NCI-H226 (cell line): ENCODE measurements at regions not wholly inside any gene's neighbourhood (a gene's known extent, or its start where the extent isn't known, plus 50 kb on each side); places are given as distances from the start of the nearest gene placed in this dataset.
A peak's percentile ranks its signal among the peaks of the same experiment; 100 is the strongest.

Source experiments
- DNase-seq: peaks from one replicate; pipeline ENCODE4 v3.0.0-alpha.2; 2015

DNA sequence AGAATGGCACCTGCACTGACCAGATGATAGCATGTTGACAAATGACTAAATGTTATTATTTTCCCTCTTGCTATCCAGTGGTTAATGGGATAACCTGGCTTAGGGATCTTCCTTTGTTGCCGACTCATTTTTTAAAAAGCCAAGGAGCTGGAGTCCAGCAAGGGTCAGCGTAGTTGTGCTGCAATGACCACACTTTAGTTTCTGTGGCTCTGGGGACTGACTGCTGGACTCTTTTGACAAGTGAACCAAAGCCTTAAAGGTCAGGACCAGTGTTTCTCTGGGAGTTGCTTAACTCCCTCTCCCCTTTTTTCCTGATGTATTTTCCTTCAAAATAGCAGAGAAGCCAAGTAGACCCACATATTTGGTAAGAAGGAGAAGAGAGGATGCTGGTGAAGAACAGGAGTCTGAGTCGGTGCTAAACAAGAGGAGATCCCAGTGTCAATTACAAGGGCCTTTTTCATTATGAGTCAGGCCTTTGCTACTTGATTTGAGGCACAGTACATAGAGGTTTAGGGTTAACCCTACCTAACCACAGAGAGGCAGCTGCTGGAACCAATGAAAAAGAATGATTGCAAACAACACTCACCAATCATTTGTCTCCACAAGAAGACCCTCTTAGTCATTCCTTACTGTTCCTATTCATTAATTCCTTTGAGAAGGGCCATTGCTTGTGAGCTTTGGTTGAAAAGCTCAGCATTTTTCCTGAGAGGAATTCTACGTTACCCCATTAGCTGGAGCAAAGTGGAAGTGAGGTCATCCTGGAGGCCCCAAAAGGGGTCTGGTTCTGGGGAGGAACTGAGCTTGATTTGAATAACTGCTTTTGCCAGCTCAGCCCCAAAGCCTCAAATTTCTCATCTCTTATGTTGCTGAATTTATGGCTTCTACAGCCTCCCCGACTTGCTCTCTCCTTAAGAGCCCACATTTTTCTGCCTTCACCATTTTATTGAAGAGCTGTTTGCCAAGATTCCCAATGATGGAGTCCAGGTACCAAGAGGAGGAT is 137.6 kb upstream of the HNMT start:
- DNase-seq = no peak

DNA sequence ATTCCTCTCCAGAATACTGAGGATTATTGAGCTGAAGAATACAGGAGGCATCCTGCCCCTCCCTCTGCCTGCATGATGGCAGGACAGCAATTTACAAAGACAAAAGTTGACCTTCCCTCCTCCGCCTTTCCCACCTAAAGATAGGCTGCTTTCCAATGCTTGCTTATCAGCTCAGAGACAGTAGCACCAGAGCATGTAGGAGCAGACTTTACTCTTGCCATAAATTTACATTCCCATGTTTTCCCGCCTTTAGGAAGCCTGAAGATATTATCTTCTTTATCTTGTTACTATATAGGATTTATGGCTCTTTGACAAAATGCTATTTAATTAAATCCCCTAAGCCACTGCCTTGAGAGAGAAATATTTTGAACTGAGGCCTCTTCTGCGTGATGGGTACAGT is 135.6 kb upstream of the HNMT start:
- DNase-seq = no peak

DNA sequence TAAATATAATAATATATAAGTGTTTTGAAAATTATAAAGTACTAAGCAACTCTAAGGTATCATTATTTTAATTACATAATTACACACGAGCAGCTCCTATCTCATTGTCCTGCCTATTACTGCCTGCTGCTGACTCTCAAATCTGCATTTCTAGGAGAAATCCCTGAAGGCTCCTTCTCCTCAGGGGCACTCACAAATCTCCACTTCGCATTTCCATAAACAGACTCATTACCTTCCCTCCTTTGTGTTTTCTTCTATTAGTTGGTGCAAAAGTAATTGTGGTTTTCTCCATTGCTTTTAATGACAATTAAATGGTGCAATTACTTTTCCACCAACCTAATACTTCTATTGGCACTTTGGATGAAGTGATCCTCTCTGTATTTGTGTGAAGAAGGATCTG is 135.0 kb upstream of the HNMT start:
- DNase-seq = no peak

DNA sequence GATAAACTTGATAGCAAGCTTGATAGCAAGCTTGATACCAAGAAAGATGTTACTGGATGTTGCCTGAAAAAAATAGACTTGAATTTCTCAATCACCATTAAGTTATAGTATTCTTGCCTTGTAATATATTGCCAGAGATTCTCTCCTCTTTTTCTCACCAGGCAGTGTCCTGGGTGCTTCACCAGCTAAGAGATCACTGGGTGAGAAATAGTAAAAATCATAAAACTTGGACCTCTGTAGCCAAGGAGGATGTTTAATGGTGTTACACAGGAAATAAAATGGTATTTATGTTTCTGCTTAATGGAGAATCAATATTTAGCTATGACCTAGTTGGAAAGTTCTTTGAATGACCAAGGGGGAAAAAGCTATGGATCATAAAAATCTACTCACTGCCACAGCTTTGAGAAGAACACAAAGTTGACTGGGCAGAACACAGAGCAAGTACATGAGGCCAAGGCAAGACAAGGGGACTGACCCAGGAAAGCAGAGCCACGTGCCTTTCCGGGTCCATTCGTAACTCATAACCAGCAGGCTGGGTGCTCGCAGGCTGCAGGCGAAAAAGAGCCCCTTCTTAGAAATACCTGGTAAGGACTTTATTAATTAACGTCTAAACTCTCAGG is 129.4 kb upstream of the HNMT start:
- no peak for DNase-seq

DNA sequence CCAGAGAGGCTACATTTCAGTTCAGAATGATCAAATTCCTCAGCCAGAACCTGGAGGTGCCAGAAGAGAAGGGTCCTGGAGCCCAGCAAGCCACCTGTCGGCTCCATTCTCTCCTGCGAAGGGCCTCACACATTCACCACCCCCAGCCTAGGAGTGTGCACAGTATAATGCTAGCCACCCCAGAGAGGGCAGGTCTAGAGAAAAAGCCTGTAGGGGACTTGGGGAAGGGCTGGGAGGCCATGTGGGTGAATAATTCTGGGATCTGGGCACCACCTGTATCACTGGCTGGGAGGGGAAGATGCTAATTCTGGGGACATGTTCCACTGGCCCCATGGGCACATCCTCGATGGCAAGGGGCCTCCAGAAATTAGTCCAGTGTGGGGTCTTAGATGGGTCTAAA is 127.6 kb upstream of the HNMT start:
- no peak for DNase-seq

DNA sequence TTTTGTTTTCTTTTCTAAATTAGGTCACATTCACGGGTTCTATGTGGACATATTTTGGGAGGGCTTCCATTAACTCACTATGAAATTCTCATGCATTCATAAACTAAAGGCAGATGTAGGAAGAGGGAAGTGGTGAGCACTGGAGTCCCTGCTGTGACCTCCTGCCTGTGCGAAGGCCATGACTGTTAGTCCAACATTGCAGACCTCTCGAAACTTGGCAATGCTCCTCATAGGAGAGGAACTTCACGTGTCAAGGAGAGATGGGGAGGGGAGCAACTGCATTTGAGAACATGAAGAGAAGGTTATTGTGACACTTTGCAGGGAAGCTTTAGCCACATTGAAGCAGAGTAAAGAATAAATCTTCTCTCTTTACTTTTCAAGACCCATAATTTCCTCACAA is 126.4 kb upstream of the HNMT start:
- no peak for DNase-seq

DNA sequence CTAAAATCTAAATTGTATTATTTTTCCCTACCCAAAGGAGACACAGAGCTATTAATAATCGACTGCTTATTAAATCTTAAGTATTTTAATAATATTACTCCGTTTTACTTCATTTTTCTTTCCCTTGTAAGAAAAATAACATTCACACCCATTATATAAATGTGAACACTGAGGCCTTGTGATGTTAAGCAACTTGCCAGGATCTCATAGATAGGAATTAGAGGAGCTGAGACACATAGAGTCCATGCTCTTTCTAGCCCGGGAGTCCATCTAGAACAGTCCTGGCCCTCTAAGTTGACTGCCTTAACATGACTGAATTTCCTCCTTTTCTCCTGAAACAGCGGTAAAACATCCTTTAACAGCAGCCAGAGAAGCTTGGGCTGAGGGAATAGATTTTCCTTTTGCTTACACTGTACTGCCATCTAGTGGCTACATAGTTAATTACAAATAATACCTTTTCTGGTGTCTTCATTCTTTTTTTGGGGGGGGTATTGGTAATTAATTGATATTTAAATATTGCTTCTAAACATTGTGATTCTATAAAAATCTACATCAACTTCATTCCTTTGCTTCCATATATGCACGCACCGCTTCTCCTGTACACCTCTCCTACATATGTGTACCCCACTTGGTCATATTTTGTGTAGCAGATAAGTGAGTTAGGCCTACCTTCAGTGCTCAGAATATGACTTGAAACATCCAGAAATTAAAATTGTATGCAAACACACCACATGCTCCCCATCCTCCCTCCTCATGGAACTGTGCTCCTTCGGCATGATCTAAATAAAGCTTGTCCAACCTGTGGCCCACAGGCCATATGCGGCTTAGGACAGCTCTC is 125.8 kb upstream of the HNMT start:
- DNase-seq = no peak

DNA sequence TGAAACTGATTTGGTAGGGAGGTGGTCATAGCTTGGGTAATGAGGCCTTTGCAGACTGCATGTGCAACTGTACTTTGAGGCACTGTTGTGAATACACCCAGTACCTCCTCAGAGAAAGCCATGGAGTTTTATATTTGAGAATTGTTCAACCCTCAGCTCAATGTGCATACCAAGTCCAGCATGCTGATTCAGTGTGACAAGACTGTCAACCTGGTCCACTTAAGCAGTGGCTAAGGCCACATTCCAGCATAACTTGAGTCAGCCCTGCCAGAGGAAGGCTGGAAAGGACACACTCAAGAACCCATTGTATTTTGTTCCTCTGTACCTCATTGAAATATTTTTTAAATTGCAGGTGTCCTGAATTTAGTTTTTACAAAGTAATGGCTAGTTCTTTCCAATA is 121.8 kb upstream of the HNMT start:
- no peak for DNase-seq

DNA sequence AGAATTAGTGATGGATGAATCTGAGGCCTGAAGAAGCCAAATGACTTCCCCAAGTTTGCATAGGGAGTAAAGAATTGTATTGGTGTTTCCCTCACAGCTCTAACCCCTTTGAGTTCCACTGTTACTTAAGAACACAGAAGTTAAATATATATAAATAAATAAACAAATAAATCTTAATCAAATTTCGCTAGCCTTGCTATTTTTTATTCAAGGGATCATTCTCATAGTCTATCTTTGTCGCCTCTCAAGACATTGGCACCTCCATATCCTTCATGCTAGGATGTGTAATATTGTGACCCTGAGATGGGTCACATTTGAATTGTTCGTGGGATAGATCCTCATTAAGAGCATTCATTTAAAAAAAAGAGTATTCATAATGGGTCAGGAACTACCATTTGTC is 121.3 kb upstream of the HNMT start:
- no peak for DNase-seq

DNA sequence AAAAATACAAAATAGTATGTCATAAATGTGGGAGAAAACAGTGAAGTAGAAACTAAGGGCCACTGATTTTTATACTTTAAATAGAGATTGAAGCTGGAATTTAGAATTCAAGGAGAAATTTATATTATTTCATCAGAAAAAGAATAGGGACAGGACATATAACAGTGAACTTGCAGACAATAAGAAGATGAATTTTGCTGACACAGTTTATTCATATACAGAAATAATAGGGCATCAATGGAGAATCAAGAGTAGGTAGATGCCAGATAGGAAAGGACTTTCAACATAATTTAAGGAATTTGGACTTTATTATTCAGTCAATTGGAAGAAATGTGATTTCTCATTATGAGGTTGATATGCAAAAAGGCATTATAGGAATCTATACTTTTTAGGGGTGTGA is 118.9 kb upstream of the HNMT start:
- DNase-seq = no peak

DNA sequence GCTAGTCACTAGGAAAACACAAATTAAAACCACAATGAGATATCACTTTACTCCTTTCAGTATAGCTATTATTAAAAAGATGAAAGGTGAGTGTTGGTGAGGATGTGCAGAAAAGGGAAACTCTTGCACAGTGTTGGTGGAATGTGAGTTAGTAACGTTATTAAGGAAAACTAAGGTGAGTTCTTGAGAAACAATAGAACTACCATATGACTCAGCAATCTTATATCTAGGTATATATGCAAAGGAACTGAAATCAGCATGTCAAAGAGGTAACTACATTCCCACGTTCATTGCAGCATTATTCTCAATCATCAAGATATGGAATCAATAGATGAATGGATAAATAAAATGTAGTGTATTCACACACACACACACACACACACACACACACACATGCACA is 117.3 kb upstream of the HNMT start:
- DNase-seq = no peak

DNA sequence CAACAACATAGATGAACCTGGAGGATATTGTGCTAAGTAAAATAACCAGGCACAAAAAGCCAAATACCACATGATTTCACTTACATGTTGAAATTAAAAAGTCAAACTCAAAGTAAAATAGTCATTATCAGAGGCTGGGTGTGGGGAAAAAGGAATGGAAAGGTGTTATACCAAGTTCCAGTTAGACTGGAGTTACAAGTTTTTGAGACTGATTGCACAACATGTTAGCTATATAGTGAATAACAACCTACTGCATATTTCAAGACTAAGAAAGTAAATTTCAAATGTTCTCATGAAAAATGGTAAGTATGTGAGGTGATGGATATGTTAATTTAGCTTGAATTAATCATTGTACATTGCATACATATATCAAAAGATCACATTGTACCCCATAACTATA is 116.8 kb upstream of the HNMT start:
- DNase-seq = no peak

DNA sequence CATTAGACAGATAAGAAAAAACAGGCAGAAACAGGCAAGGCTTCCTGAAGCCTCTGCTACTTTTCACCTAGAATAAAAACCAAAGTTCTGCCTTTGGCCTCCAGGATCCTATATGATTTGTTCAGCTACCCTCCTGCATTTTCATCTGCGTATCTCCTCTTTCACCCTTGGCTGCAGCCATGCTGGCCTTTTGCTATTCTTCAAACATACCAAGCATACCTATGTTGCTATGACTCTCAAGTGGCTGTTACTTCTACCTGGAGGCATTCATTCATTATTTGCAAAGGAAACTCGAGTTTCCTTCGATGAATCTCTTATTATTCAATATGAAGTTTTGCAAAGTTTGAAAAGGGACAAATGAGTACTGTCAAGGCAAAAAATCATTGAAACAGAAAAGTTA is 106.4 kb upstream of the HNMT start:
- DNase-seq = no peak

DNA sequence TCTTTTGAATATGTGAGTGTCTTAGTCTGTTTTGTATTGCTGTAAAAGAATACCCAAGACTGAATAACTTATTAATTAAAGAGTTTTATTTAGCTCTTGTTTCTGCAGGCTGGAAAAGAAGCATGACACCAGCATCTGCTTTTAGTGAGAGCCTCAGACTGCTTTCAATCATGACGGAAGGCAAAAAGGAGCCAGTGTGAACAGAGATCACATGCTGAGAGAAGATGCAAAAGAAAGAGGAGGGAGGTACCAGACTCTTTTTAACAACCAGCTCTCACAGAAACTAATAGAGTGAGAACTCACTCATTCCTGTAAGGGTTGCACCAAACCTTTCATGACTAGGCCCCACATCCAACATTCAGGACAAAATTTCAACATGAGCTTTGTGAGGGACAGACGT is 101.6 kb upstream of the HNMT start:
- DNase-seq = no peak

DNA sequence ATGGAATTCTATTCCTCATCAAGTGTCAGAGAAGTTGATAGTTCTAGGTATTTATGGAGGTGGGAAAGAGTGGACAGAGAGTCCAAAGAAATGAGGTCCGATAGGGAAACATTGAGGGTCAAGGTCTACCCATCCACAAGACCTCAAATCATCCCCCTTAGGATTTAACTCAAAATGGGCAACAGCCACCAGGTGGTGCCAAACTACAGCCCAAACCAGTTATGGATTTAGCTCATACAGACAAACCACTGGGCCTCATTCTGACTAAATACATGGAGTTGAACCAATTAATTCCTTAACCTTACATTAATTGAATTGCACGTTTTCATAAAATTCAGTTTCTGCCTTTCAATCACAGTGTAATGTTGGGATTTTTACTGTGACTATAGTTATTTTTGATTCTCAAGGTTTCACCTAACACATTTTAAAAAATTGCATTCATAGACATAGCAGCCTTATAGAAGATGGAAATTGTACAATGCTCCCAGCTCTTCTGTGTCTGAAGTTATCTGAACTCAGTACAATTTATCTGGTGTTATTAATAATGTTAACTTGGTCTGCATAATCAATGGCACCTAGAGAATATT is 98.2 kb upstream of the HNMT start:
- DNase-seq = peak; percentile 32

DNA sequence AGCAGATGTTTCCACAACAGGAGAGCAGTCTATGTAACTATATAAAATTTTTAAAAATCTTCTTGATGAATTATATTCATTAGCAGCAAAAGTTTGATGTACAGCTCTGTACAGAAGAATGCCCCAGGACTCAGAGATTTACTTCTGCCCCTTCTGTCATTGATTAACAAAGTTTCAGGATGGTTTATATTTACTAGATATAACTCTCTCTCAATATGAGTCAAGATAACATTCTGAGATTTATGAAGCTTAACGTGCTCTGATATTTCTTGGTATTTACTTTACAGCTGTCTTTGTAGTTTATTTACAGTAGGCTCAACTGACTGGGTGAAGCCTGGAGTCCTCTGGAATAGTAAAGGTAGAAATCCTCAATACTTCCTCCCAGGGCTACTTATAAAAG is 93.6 kb upstream of the HNMT start:
- no peak for DNase-seq

DNA sequence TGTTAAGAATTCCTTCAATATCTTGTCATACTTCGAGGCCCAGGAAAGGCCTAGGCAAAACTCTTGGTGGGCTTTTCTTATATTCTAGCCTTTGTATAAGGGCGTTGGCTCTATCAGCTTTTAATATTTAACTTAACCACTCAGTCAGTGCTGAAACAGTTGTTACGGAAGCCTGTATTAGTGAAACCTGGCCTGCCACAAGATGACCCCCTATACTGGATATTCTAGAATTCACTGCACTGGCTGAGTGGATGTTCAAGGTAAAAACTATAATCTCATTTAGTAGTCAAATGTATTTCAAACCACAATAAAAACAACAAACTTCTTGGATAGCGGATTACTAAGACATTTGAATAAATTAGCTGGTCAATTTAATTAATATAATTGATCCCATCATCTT is 91.7 kb upstream of the HNMT start:
- DNase-seq = no peak

DNA sequence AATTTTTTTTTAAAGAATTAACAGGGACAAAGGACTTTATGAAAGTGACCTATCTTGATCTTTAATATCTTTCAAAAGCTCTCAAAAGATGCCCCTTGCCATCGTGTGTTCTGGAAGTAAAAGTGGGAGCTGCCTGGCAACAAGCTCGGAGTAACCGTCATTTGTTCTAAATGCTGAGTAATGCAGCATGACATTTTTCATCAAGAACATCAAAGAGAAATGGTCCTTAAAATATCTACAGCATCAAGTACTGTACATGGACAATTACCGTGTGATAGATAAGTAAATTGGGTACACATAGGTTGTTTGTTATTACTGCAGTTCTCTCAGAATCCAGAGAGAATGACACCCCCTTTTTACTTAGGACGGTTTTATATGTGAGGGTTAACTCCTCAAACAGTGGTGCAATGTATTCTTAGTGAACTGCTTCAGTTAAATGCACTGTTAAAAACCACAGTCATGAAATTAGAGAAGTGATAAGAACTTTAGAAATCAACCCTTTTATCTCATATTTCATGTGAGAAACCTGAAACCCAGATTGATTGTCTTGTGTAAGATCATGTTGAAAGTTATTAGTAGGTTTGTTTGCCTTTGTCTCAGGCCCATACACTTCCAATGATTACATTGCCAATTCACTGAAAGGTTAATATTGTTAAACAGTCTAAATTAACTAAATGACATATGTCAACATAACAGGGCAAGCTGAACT is 90.6 kb upstream of the HNMT start:
- no peak for DNase-seq

DNA sequence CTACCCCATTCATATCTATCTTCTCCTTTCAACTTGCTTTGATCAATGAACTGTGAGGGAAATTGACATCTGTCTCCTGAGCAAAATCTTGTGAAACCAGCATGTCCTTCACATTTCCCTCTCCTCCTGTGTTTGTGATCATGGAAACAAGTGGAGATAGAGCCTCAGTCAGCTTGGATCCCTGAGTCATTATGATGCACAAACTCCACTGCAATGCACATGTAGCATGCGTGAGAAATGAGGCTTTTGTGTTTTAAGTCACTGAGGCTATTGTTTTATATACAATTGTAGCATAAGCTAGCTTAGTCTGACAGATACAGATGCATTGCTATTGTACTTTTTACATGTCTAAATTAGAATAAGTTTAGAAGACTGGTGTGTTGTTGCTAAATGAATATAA is 85.2 kb upstream of the HNMT start:
- no peak for DNase-seq

DNA sequence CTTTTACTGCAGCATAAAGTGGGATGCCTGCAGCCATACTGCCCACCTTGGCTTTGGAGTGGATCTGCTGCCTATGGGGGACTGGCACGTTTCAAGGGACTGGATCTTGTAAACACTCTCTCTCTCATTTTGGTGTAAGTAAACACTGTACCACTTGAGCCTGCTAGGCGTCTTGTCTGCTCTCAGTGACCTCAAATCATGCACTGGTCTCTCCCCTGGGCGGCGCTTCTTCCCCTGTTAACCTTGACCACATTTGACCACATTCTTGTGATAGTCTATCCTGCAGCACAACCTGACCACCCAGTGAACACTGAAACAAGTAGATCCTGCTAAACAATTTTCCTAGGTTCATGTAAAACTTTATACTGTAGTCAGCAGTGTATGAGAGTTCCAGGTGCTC is 82.6 kb upstream of the HNMT start:
- DNase-seq = no peak

DNA sequence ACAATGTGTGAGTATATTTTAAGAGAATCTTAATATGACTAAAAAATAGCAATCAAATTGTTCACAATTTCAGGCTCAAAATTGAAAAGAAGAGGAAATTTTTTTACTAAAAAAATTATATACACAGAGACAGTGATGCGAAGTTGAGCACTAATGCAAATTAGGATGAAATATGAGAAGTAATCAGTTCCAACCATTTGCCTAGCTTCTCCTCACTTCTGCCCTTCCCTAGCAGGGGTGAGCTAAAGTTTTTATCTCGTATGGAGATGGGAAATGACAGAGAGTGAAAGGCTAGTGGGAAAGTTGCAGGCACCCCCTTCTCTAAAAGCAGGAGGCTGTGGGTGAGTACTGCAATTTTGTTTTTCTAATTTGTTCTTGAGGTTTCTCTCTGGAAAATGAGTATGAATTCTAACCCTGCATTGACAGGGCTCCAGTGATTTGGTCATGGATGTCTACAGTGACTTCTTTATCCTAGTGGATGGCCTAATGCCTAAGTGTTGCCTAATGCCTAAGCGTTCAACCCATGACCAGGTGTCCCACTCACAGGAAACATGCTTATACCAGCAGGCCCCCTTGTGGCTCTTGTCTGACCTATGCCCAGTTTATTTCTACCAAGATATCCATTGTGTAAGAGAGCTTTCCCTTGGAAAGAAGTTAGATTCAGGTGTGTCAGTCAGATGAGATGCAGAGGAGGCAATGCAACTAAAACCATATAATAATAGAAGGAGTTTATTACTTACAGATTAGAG is 78.0 kb upstream of the HNMT start:
- DNase-seq = peak; percentile 3

DNA sequence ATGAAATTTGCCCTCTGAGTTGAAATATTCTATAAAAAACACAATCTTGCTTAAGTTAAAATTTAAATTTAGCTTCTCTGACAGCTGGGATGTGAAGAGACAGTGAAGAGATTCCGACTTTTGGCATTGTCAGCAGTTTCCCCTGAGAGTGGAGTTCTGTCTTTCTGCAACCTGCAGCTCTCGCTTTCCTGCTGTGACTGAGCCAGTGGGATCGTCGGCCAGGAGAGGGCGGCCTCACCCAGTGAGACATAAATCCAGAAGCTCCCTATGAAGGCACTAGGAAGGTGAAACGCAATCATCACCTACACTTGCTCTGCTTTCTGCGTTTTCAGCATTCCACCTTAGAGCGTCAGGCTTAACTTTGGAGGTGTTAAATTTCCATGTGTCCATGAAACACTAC is 75.4 kb upstream of the HNMT start:
- peak; percentile 23 for DNase-seq
